Lower leg skin (tissue), 3 donors: ENCODE measurements at regions not wholly inside any gene's neighbourhood (a gene's known extent, or its start where the extent isn't known, plus 50 kb on each side); places are given as distances from the start of the nearest gene placed in this dataset.

Source experiments
- CTCF ChIP-seq, 3 donors: fragments of 450-650 bp; IDR thresholded peaks; one replicate each; pipeline ENCODE4 v1.5.1; 2016; ENCODE audit warnings: antibody characterized with exemption in 3 of 3, mild to moderate bottlenecking in 3 of 3, moderate library complexity in 2 of 3
- POLR2A ChIP-seq, 2 donors: fragments of 450-650 bp; IDR thresholded peaks; one replicate each; pipeline ENCODE4 v1.6.1; 2016 to 2017; ENCODE audit warnings: antibody characterized with exemption in 2 of 2, mild to moderate bottlenecking in 1 of 2, moderate library complexity in 1 of 2

GRCh38 chr14:22384167-22384549 is 204.9 kb downstream of the DAD1 start:
- TF ChIP-seq CTCF (IDR thresholded peaks at IDR 0.05) (no peak), POLR2A (IDR thresholded peaks at IDR 0.05) (no peak)
